ENCODE measurements at regions not wholly inside any gene's neighbourhood (a gene's known extent, or its start where the extent isn't known, plus 50 kb on each side); places are given as distances from the start of the nearest gene placed in this dataset.

GRCh38 chr14:106419376-106419965 lies 893.1 kb downstream of the TMEM121 start:
- TF ChIP-seq ZNF565 (CRISPR knock-in tag; conservative IDR thresholded peaks at IDR 0.05; ENCODE audit: low read depth) (no peak), CSDC2 (CRISPR knock-in tag; IDR thresholded peaks at IDR 0.05) (no peak), PATZ1 (CRISPR knock-in tag; IDR thresholded peaks at IDR 0.05; ENCODE audit: borderline replicate concordance) (no peak), TOX (CRISPR knock-in tag; IDR thresholded peaks at IDR 0.05; ENCODE audit: borderline replicate concordance) (no peak), ZFP3 (CRISPR knock-in tag; IDR thresholded peaks at IDR 0.05) (no peak), ZFP30 (CRISPR knock-in tag; IDR thresholded peaks at IDR 0.05) (no peak), ESRRG (CRISPR knock-in tag; IDR thresholded peaks at IDR 0.05) (no peak), SNAI2 (CRISPR knock-in tag; IDR thresholded peaks at IDR 0.05) (no peak), CREB5 (CRISPR knock-in tag; IDR thresholded peaks at IDR 0.05; ENCODE audit: low read depth) (no peak), CSRNP3 (CRISPR knock-in tag; IDR thresholded peaks at IDR 0.05) (no peak), ARNTL (CRISPR knock-in tag; IDR thresholded peaks at IDR 0.05; ENCODE audit: borderline replicate concordance, low read depth) (no peak), TSHZ2 (CRISPR knock-in tag; IDR thresholded peaks at IDR 0.05) (no peak)
